ENCODE measurements at regions not wholly inside any gene's neighbourhood (a gene's known extent, or its start where the extent isn't known, plus 50 kb on each side); places are given as distances from the start of the nearest gene placed in this dataset.

DNA sequence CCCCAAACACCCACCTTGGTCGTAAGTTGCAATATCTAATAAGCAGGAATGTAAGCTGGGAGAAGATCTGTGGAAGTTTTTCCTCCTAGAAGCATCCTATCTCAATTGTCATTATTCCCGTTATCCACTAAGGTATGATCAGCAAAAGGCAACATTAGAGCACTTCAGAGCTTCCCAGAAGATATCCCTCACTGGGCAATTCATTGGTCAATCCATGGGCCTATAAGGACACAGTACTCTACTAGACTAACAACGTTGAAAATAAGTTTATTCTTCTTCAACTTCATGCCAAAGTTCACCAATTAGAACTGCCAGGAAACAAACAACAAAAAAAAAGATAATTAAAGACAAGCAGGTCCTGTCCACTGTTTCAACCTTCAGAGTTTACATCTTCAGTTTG lies 433.0 kb upstream of the POU3F3 start:
- WGBS, 4 donors: 76 to 86% (median 82%) methylated on average over 3 of the region's 3 CpGs
- intact Hi-C loops (cut with DNase I): no loop called here
- TF ChIP-seq, protein P1, sequence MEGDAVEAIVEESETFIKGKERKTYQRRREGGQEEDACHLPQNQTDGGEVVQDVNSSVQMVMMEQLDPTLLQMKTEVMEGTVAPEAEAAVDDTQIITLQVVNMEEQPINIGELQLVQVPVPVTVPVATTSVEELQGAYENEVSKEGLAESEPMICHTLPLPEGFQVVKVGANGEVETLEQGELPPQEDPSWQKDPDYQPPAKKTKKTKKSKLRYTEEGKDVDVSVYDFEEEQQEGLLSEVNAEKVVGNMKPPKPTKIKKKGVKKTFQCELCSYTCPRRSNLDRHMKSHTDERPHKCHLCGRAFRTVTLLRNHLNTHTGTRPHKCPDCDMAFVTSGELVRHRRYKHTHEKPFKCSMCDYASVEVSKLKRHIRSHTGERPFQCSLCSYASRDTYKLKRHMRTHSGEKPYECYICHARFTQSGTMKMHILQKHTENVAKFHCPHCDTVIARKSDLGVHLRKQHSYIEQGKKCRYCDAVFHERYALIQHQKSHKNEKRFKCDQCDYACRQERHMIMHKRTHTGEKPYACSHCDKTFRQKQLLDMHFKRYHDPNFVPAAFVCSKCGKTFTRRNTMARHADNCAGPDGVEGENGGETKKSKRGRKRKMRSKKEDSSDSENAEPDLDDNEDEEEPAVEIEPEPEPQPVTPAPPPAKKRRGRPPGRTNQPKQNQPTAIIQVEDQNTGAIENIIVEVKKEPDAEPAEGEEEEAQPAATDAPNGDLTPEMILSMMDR (IDR thresholded peaks at IDR 0.05): no peak
- no peak for TF ChIP-seq POLR2A (IDR thresholded peaks at IDR 0.05)
- Histone ChIP-seq H3K4me3 (no peak overlapping the region), H3K27ac (no peak overlapping the region), H3K27me3 (no peaks in the 10 kb centered on the region), H3K9me3 (replicated peaks in 1 of 3) (no peaks in the 10 kb centered on the region), H3K4me1 (replicated peaks in 1 of 2) (no peaks in the 10 kb centered on the region), H3K36me3 (replicated peaks in 1 of 2) (no peaks in the 10 kb centered on the region)
- no peak for DNase-seq

DNA sequence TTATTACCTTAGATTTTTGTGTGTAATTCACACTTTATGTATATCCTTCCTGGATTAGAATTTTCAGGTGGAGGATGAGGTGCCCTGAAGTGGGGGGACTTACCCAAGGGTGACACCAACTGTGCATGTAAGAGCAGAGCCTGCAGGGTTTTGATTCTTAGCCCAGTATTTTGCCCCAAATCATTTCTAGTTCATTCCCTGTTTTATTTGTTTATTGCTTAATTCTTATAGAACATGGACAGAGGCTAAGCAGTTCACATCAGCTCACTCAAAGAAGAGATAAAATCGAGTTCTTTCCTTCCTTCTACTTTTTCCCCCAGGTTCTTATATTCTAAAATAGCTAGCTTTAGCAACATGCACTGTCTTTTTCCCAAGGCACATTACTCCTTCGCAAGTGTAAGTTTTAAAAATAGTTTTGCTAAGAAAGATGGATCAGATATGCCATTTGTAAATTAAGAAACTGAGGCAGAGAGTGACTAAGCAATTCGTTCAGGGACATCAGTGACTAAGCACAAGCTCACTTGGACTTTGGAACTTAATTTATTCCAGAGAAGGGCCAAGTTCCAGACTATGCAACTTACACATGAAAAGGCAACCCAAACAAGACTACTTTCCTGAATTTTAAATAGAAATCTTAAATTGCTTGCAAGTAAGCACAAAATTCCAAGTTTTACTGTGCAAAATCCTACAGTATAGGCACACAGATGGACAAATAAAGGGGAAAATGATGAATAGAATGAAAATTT lies 427.9 kb upstream of the POU3F3 start:
- TF ChIP-seq, protein P1 (IDR thresholded peaks at IDR 0.05): no peak
- no peak for TF ChIP-seq POLR2A (IDR thresholded peaks at IDR 0.05)
- Histone ChIP-seq H3K4me3 (no peak overlapping the region), H3K9me3 (replicated peaks in 1 of 3) (no peaks in the 10 kb centered on the region), H3K27me3 (no peaks in the 10 kb centered on the region), H3K4me1 (replicated peaks in 1 of 2) (no peaks in the 10 kb centered on the region), H3K27ac (no peak overlapping the region), H3K36me3 (replicated peaks in 1 of 2) (no peaks in the 10 kb centered on the region)
- DNase-seq: no peak
- 48 to 63% (median 56%) methylated on average over 3 of the region's 3 CpGs for WGBS, 4 donors
- intact Hi-C loops (cut with DNase I): no loop called here

DNA sequence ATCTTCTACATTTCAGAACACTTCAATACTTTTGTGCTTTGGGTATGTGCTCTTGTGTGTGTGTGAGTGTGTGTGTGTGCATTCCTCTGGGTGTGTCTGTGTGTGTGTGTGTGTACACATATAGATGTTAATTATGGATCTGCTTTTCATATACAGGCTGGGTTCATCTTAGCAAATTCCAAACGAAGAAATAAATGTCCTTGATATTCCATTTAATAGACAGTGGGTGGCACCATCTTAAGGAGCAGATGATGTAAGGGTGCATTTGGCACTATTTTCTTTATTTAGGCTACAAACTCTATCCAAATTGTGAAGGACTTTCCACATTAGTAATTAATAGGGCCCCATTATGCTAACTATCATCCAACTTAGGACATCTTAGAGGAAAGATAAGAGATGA lies 425.8 kb upstream of the POU3F3 start:
- DNase-seq: no peak
- no peaks in the 10 kb centered on the region for H3K36me3 ChIP-seq (replicated peaks in 1 of 2)
- WGBS, 4 donors: 48 to 50% (median 48%) methylated on average over 1 of the region's 1 CpG
- H3K4me1 ChIP-seq (replicated peaks in 1 of 2): no peaks in the 10 kb centered on the region
- TF ChIP-seq, protein P1 (IDR thresholded peaks at IDR 0.05): no peak
- no peak for TF ChIP-seq POLR2A (IDR thresholded peaks at IDR 0.05)
- H3K27ac ChIP-seq: no peak overlapping the region
- no peaks in the 10 kb centered on the region for H3K27me3 ChIP-seq
- no peaks in the 10 kb centered on the region for H3K9me3 ChIP-seq (replicated peaks in 1 of 3)
- H3K4me3 ChIP-seq: no peak overlapping the region
- intact Hi-C loops (cut with DNase I): no loop called here

DNA sequence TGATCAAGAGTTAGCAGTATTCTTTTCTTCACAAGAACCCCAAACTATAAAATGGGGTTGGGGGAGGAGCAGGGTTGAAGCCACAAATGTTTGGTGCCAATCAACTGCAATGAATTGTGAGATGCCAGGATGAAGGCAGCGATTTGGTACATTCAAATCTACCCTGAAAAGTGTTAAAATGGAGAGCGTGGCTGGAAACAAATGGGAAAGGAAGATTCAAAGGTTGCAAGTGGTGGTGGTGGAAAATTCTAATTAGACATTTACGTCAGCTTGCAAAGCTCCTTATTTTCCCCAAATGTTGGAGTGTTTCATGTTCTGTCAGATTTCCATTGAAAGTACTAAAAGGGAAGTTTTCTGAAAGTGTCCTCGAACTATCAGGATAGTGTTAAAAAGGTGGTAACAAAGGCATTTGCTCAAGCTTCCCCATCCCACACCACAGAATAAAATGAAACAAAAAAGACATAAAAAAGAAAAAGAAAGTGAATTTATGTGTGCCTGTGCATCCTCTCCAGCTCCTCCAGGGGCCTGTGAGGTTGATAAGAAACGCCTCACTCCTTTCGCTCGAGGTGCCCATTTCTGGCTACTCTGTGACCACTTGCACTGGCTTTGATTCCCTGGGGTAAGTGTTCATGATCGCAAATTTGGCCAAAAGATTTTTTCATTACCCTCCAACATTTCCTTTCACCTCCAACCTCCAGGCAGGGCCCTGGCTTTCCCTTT lies 424.1 kb upstream of the POU3F3 start:
- H3K9me3 ChIP-seq (replicated peaks in 1 of 3): no peaks in the 10 kb centered on the region
- no peak for DNase-seq
- no peak overlapping the region for H3K27ac ChIP-seq
- no peak overlapping the region for H3K4me3 ChIP-seq
- intact Hi-C loops (cut with DNase I): no loop called here
- H3K27me3 ChIP-seq: no peaks in the 10 kb centered on the region
- no peaks in the 10 kb centered on the region for H3K4me1 ChIP-seq (replicated peaks in 1 of 2)
- TF ChIP-seq POLR2A (IDR thresholded peaks at IDR 0.05): no peak
- TF ChIP-seq, protein P1 (IDR thresholded peaks at IDR 0.05): no peak
- no peaks in the 10 kb centered on the region for H3K36me3 ChIP-seq (replicated peaks in 1 of 2)
- 74 to 82% (median 77%) methylated on average over 8 of the region's 8 CpGs for WGBS, 4 donors
